H1 (cell line): ENCODE measurements at regions not wholly inside any gene's neighbourhood (a gene's known extent, or its start where the extent isn't known, plus 50 kb on each side); places are given as distances from the start of the nearest gene placed in this dataset.

ENCODE experiments used
- ASH2L ChIP-seq: fragments of 200-600, 300-600 bp; sonication (generic); IDR thresholded peaks from one replicate; pipeline ENCODE4 v1.7.1; 2017; ENCODE audit warnings: low read length
- KDM5A ChIP-seq: fragments of 200-600 bp; IDR thresholded peaks from 2 replicates; pipeline ENCODE4 v1.7.1; 2012; ENCODE audit warnings: mild to moderate bottlenecking, low read length, inconsistent platforms, mixed read lengths
- POLR2A ChIP-seq, 2 experiments: IDR thresholded peaks; 1 replicate in 1 of 2; 2 replicates in 1 of 2; pipeline ENCODE4 v1.6.1; 2011; ENCODE audit warnings: low read depth in 2 of 2, low read length in 2 of 2, mild to moderate bottlenecking in 2 of 2; ENCODE audit errors: control extremely low read depth in 1 of 2
- SAP30 ChIP-seq: fragments of 300-600 bp; sonication (generic); IDR thresholded peaks from 2 replicates; pipeline ENCODE4 v1.7.1; 2012; ENCODE audit warnings: low read length, moderate library complexity, mild to moderate bottlenecking, inconsistent platforms; ENCODE audit not compliant: insufficient read depth, insufficient replicate concordance
- SP2 ChIP-seq: IDR thresholded peaks from 2 replicates; pipeline ENCODE4 v1.6.1; 2012; ENCODE audit warnings: mild to moderate bottlenecking, low read length, inconsistent platforms
- SRF ChIP-seq: IDR thresholded peaks from 2 replicates; pipeline ENCODE4 v1.6.1; 2011; ENCODE audit warnings: mild to moderate bottlenecking, low read depth, low read length, moderate library complexity
- TBP ChIP-seq: IDR thresholded peaks from 2 replicates; pipeline ENCODE4 v1.6.1; 2011; ENCODE audit warnings: low read depth, low read length, improper control_type of control experiment

GRCh38 chr20:56723331-56723730 lies 94.2 kb downstream of the TFAP2C start (continued):
- TF ChIP-seq SAP30 = no peak
- no peak for TF ChIP-seq SP2
- TF ChIP-seq SRF = no peak
- no peak for TF ChIP-seq KDM5A
- no peak for TF ChIP-seq ASH2L
- no peak for TF ChIP-seq POLR2A (IDR thresholded peaks at IDR 0.05; ENCODE audit: control extremely low read depth in 1 of 2, low read depth in 2 of 2, low read length in 2 of 2)
- TF ChIP-seq TBP = no peak
